GM21717 (cell line): ENCODE measurements at regions not wholly inside any gene's neighbourhood (a gene's known extent, or its start where the extent isn't known, plus 50 kb on each side); places are given as distances from the start of the nearest gene placed in this dataset.

ENCODE experiments used
- ATAC-seq: cut with Tn5 transposase; IDR thresholded peaks from one replicate; pipeline ENCODE4 v1.9.1; 2021; ENCODE audit warnings: mild to moderate bottlenecking, moderate library complexity; ENCODE audit not compliant: unreplicated experiment

GRCh38 chr20:56865055-56865454 is 235.9 kb downstream of the TFAP2C start:
- ATAC-seq: no peak

GRCh38 chr20:56867128-56867527 is 238.0 kb downstream of the TFAP2C start:
- ATAC-seq: no peak

- ATAC-seq: no peak
These were observed 239.6 kb downstream of the TFAP2C start for GRCh38 chr20:56868746-56869145.

- no peak for ATAC-seq
These were observed 241.2 kb downstream of the TFAP2C start for GRCh38 chr20:56870271-56870670.

GRCh38 chr20:56871691-56872090 is 242.6 kb downstream of the TFAP2C start:
- ATAC-seq: no peak

- ATAC-seq: no peak
These were observed 243.7 kb downstream of the TFAP2C start for GRCh38 chr20:56872620-56873458.

- ATAC-seq: no peak
These were observed 244.7 kb downstream of the TFAP2C start for GRCh38 chr20:56873836-56874235.

DNA sequence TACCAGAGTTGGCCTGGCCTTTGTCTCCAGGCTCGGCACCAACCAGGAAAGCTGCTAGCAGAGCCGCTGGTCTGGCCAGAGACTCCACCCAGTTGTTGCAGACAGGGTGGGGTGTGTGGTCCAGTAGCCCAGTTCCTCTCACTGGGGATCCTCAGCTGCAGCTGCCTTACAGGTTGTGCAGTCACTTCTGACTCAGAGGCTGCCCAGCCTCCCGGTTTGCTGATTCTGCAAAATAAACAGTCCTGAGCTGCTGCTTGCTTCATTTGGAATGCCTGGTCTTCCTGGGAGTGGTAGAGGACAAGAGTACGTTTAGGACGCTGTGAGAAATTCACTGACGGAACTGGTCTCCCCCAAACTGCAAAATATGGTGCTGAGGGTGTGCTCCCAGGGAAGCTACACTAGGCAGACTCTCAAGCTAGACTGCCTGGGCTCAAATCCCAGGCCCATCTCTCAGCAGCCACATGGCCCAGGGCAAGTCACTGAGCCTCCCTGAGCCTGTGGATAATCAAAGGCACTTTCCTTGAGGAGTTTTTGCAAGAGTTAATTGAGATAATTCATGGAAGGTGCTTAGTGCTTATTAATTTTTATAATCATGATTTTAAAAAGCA is 246.1 kb downstream of the TFAP2C start:
- ATAC-seq: no peak

DNA sequence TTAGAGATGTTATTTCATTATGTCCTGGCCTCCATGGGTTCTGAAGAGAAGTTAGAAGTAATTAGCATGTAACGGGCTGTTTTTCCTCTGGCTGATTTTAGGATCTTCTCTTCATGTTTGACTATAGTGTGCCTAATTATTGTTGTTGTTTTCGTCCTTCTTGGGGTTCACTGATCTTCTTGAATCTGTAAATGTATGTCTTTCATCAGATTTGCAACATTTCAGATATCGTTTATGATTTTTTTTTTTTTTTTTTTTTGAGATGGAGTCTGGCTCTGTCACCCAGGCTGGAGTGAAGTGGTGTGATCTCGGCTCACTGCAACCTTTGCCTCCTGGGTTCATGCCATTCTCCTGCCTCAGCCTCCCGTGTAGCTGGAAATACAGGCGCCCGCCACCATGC is 246.7 kb downstream of the TFAP2C start:
- no peak for ATAC-seq

- no peak for ATAC-seq
These were observed 256.4 kb downstream of the TFAP2C start for GRCh38 chr20:56885521-56885920.

DNA sequence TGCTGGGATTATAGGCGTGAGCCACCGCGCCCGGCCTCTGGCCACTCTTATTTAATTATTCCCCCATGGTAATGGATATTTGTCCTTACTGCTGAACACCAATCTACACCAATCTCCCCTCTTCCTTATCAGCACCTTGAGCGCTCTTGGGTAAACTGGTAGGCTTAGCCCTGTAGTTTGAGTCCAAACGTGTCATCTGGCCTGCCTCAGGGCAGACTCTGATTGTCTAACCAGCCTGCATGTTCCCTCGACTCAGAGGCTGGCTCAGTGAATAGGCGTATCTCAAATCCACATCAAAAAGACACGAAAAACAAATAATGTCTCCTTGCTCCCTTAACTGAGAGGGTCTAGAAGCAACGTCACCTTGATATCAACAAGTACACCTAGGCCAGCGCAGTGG is 260.9 kb downstream of the TFAP2C start:
- no peak for ATAC-seq

GRCh38 chr20:56893226-56893917 is 264.3 kb downstream of the TFAP2C start:
- ATAC-seq: no peak

DNA sequence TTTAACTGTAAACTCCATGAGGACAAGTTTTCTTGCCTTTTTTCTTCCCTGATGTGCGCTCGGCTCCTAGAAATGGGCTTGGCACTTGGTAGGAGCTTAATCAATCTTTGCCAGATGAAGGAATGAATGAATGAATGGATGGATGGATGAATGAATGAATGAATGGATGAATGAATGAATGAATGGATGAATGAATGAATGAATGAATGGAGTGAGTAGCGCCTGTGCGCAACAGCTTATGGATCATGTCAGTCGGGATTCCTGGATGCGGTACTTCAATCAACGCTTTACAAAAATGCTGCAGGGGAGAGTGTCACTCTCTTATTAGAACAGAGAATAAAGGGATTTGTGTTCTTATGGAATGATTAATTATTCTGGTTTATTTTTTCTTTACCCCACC is 267.3 kb downstream of the TFAP2C start:
- no peak for ATAC-seq

GRCh38 chr20:56897318-56897957 is 268.3 kb downstream of the TFAP2C start:
- ATAC-seq: no peak

DNA sequence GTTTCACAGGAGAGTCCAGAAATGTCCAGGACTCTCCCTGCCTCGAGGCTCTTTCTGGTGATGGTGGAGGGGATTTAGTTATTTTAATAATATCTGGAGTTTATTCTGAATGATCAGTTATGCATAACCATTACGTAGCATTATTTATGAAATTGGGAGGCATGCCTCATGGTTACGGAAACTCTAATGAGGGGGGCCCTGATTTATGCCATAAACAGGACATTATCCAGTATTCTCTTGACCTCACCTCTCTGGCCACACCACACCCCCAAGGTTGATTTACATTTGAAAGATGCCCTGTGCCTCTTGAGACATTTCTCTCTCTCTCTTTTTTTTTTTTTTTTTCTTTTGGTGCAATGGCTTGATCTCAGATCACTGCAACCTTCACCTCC is 268.8 kb downstream of the TFAP2C start:
- ATAC-seq: no peak

DNA sequence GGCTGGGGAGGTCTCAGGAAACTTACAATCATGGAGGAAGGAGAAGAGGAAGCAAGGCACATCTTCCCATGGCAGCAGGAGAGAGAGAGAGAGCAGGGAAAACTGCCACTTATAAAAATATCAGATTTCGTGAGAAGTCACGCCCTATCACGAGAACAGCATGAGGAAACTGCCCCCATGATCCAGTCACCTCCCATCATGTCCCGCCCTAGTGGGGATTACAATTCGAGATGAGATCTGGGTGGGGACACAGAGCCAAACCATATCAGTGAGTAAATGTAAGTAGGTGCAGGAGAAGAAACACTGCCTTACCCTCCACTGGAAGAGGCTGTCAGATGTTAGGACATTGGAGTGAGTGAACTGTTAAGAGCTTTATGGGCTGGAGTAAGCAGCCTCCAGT is 270.4 kb downstream of the TFAP2C start:
- no peak for ATAC-seq

DNA sequence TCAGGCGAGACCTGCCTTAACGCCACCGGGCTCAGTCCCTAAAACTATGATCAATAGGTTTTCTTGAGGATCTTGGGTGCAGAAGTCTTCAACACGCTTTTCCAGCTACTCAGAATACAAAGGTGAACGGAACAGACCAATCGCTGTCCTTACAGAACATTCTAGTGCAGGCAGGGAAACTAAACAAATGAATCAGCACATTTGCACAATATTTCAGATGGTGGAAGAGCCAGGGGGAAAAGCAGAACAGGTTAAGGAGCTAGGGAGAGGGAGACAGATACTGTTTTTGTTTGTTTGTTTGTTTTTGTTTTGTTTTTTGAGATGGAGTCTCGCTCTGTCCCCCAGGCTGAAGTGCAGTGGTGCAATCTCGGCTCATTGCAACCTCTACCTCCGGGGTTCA is 271.1 kb downstream of the TFAP2C start:
- no peak for ATAC-seq

GRCh38 chr20:56903421-56903820 is 274.3 kb downstream of the TFAP2C start:
- ATAC-seq: no peak

- no peak for ATAC-seq
These were observed 274.8 kb downstream of the TFAP2C start for GRCh38 chr20:56903858-56904257.

DNA sequence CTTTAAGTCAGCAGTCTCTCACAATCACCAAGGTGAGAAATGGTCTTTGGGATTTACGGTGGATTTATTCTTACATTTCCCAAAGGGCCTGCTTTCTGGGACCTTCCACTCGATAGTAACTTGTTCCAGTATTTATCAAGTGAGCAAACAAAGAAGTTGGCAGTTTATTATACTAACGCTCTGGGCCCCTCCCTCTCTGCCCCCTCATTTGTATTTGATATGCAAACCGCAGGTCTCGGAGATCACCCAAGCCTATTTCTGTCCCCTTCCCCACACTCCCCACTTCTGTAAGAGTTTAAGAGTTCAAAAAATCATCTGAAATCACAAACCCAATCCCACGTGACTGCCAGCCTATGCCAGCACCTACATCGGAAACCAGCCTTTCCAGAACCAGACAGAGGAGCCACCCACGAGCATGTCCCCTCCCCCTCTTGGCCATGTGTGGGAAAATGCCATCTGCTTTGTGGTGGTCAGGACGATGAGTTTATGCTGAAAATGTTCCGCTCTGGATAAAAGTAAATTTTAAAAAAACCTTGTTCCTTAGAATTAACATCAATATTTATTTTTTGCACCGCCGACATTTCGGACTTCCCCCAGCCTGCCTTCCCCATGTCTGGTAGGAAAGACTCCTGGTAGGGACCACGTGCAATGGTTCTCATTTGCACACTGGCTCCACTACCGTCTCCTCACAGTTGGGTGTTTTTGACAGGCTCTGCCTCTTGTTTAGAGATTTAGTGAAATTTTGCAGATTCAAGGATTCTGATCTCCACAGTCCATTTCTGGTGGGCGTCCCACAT is 281.0 kb downstream of the TFAP2C start:
- no peak for ATAC-seq

DNA sequence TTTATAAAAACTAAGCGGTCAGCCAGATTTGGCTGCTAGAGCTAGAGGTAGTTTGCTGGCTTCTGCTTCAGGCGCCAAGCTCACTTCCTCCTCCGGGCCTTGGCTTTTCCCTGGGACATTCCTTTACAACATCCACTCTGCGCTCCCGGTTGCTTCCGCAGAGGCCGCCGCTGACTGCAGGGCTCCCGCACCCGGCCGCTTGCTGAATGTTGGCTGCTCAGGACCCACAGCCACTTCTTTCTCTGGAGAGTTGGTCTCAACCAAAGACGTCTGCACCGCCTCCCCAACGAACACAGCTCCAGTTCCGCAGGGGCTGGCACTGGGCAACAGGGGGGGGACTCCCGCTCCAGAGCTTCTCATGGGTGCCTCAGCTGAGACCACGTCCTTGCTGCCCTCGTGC is 282.8 kb downstream of the TFAP2C start:
- ATAC-seq: no peak
